ENCODE measurements at regions not wholly inside any gene's neighbourhood (a gene's known extent, or its start where the extent isn't known, plus 50 kb on each side); places are given as distances from the start of the nearest gene placed in this dataset.

DNA sequence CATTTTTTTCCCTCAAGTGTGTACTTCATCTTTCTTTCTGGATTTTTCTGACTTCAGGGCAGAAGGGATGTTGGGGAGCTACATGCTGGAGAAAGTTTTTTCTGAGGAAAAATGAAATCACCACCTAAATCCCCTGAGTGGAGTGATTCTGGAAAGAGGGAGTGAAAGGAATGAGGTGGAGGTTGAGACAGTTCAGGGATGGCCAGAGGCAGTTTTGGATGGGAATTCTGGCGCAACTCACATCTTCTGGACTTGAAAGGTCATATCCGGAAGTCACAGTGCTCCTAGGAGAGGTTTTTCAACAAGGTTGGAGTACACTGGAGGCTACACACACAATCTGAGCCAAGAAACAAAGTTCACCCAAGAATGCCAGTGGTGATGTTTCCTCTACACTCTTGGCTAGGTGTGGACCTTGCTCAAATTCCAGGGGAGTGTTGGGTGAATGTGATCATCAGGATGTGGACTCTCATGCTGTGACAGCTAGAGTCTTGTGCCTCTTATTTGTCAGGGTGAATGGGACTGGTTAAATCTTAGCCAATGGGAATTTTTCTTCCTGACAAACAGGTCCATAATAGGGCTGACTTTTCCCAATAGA lies 161.5 kb downstream of the HLX start:
- Histone ChIP-seq H3K4me3 (ENCODE audit: low read length) (no peak overlapping the region), H4K20me1 (ENCODE audit: insufficient read depth) (no peaks in the 10 kb centered on the region), H3K27ac (ENCODE audit: low read length) (no peak overlapping the region), H3K9ac (ENCODE audit: low read length) (no peak overlapping the region), H3F3A (ENCODE audit: insufficient read depth, low read length, poor library complexity, severe bottlenecking) (no peaks in the 10 kb centered on the region), H3K4me2 (ENCODE audit: low read length) (no peak overlapping the region), H3K36me3 (ENCODE audit: insufficient read depth, low read length) (no peaks in the 10 kb centered on the region), H3K27me3 (ENCODE audit: insufficient read depth, low read depth, low read length) (no peaks in the 10 kb centered on the region), H2AFZ (ENCODE audit: low read depth, low read length) (no peak overlapping the region), H3K79me2 (replicated peaks; ENCODE audit: insufficient read depth, low read length) (no peaks in the 10 kb centered on the region), H3K9me2 (ENCODE audit: insufficient read depth, low read length) (no peaks in the 10 kb centered on the region), H3K9me3 (ENCODE audit: low read length) (no peaks in the 10 kb centered on the region)
- TF ChIP-seq MXI1 (conservative IDR thresholded peaks at IDR 0.05; ENCODE audit: poor library complexity, severe bottlenecking) (no peak), TAF1 (IDR thresholded peaks at IDR 0.05; ENCODE audit: low read depth) (no peak), REST (IDR thresholded peaks at IDR 0.05; ENCODE audit: borderline replicate concordance) (no peak), EZH2 (IDR thresholded peaks at IDR 0.05; ENCODE audit: borderline replicate concordance, insufficient read depth, low read length, poor library complexity, severe bottlenecking) (no peak), RAD21 (conservative IDR thresholded peaks at IDR 0.05) (no peak), POLR2AphosphoS5 (IDR thresholded peaks at IDR 0.05) (no peak), EP300 (conservative IDR thresholded peaks at IDR 0.05; ENCODE audit: poor library complexity, severe bottlenecking) (no peak), SMC3 (conservative IDR thresholded peaks at IDR 0.05; ENCODE audit: poor library complexity) (no peak)
- TF ChIP-seq, protein P1, sequence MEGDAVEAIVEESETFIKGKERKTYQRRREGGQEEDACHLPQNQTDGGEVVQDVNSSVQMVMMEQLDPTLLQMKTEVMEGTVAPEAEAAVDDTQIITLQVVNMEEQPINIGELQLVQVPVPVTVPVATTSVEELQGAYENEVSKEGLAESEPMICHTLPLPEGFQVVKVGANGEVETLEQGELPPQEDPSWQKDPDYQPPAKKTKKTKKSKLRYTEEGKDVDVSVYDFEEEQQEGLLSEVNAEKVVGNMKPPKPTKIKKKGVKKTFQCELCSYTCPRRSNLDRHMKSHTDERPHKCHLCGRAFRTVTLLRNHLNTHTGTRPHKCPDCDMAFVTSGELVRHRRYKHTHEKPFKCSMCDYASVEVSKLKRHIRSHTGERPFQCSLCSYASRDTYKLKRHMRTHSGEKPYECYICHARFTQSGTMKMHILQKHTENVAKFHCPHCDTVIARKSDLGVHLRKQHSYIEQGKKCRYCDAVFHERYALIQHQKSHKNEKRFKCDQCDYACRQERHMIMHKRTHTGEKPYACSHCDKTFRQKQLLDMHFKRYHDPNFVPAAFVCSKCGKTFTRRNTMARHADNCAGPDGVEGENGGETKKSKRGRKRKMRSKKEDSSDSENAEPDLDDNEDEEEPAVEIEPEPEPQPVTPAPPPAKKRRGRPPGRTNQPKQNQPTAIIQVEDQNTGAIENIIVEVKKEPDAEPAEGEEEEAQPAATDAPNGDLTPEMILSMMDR (IDR thresholded peaks at IDR 0.05; ENCODE audit: poor library complexity, severe bottlenecking): no peak

- Histone ChIP-seq H3K79me2 (replicated peaks; ENCODE audit: insufficient read depth, low read length) (no peaks in the 10 kb centered on the region), H3K9ac (ENCODE audit: low read length) (no peak overlapping the region), H4K20me1 (ENCODE audit: insufficient read depth) (no peaks in the 10 kb centered on the region), H3F3A (ENCODE audit: insufficient read depth, low read length, poor library complexity, severe bottlenecking) (no peaks in the 10 kb centered on the region), H3K4me2 (ENCODE audit: low read length) (no peak overlapping the region), H3K27me3 (ENCODE audit: insufficient read depth, low read depth, low read length) (no peaks in the 10 kb centered on the region), H3K9me2 (ENCODE audit: insufficient read depth, low read length) (no peaks in the 10 kb centered on the region), H3K4me3 (ENCODE audit: low read length) (no peak overlapping the region), H3K36me3 (ENCODE audit: insufficient read depth, low read length) (no peaks in the 10 kb centered on the region), H2AFZ (ENCODE audit: low read depth, low read length) (no peak overlapping the region), H3K9me3 (ENCODE audit: low read length) (no peaks in the 10 kb centered on the region), H3K27ac (ENCODE audit: low read length) (no peak overlapping the region)
- TF ChIP-seq REST (IDR thresholded peaks at IDR 0.05; ENCODE audit: borderline replicate concordance) (no peak), RAD21 (conservative IDR thresholded peaks at IDR 0.05) (no peak), POLR2AphosphoS5 (IDR thresholded peaks at IDR 0.05) (no peak), EZH2 (IDR thresholded peaks at IDR 0.05; ENCODE audit: borderline replicate concordance, insufficient read depth, low read length, poor library complexity, severe bottlenecking) (no peak), MXI1 (conservative IDR thresholded peaks at IDR 0.05; ENCODE audit: poor library complexity, severe bottlenecking) (no peak), TAF1 (IDR thresholded peaks at IDR 0.05; ENCODE audit: low read depth) (no peak), SMC3 (conservative IDR thresholded peaks at IDR 0.05; ENCODE audit: poor library complexity) (no peak), EP300 (conservative IDR thresholded peaks at IDR 0.05; ENCODE audit: poor library complexity, severe bottlenecking) (no peak)
- TF ChIP-seq, protein P1 (IDR thresholded peaks at IDR 0.05; ENCODE audit: poor library complexity, severe bottlenecking): no peak
These were observed 165.3 kb downstream of the HLX start for GRCh38 chr1:221044538-221044937.
